ENCODE measurements at regions not wholly inside any gene's neighbourhood (a gene's known extent, or its start where the extent isn't known, plus 50 kb on each side); places are given as distances from the start of the nearest gene placed in this dataset.
"Not testable (repeated sequence)": the region's sequence is repeated elsewhere in the genome, so short reads cannot be mapped to it uniquely, and the experiment has no call there.

DNA sequence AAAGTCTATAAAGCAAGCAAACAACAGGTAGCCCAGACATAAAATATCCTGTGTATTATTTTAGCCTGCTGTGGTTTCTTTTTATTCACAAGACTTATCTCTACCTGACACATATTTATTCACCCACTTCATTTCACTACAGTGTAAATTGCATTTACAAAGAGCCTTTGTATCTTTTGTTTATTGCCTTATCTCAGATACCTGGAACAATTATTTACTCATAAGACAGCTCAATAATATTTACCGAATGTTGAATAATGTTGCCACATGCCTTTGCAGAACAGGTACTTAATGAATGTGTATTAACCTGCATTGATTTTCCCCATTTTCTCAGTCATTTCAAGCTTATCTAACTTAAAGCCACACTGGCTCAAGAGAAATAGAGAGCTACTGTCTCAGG, 603.6 kb downstream of the FBXO15 start:
- no peak for DNase-seq (ENCODE audit: low spot score)

DNA sequence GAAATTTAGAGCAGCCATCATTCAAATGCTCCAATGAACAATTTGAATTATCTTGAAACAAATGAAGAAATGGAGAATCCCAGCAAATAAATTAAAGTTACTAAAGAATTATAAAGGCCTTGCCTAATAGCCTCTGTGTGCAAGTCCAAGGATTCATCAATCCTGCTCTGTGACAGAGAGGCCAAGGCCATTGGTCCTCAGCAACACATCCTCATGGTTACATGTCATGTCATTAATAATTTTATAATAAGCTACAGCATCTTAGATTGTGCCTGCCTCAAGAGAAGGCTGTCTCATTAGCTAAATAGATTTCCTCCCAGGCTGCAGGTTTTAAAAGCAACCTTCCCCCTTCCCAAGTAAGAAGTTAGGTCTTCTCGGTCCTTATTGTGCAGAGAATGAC, 611.6 kb downstream of the FBXO15 start:
- no peak for DNase-seq (ENCODE audit: low spot score)

DNA sequence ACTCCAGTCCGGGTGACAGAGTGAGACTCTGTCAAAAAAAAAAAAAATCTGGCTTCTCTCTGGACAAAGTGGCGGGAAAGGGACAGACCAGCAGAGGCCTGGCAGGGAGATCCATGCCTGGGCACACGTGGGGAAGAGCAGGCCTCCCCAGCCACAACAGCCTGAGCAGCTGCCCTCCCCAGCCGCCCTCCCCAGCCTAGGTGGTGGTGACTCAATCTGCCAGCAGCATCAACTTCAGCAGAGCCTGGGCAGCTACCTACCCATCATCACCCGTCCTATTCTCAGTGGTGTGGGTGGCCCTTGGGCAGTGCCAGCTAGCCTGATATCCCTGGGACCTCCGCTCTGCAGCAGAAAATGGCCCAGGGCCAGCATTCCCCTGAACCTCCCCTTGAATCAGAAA, 612.4 kb downstream of the FBXO15 start:
- no peak for DNase-seq (ENCODE audit: low spot score)

DNA sequence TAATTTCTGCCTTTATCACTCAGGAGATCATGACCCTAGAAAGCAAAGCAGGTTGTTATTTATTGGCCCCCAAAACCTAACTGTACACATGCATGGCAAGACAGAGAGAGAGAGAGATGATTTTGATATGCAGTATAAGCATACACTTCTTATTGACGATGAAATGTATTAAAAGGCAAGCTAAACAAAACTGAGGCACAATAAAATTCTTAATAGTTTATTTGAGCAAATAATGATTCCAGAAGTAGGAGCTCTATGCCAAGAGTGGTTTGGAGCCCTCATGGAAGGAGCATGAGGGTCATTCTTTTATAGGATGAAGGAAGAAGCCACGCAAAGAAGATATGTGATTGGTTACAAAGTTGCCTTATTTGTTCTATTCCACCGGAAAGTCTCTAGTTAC, 616.0 kb downstream of the FBXO15 start:
- no peak for DNase-seq (ENCODE audit: low spot score)

DNA sequence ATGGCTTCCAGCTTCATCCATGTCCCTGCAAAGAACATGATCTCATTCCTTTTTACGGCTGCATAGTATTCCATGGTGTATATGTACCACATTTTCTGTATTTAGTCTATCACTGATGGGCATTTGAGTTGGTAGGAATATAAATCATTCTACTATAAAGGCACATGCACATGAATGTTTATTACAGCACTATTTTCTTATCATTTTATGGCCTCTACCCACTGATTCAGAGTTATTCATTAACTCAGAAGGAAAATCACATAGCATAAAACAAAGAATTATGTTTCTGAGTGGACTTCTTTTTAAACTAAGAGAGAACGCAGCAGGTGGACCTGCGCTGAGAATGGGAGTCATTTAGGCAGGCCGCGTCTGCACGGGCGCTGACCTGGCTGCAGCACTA, 619.6 kb downstream of the FBXO15 start:
- no peak for DNase-seq (ENCODE audit: low spot score)

DNA sequence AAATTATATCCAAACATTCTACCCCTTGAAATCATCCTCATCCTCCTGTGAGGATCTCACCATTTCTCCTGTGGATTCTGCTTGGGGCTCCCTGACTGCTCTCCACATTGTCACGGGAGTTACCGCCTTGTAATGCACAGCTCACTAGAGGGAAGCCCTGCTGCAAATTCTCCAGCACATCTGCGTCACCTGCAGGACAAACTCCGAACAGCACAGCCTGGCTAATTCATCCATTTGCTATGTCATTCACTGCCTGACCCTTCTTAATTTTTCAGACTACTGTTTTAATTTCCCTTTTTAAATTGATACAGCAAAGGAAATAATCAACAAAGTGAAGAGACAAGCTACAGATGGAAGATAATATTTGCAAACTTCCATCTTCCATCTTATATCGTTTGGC, 627.4 kb downstream of the FBXO15 start:
- no peak for DNase-seq (ENCODE audit: low spot score)

DNA sequence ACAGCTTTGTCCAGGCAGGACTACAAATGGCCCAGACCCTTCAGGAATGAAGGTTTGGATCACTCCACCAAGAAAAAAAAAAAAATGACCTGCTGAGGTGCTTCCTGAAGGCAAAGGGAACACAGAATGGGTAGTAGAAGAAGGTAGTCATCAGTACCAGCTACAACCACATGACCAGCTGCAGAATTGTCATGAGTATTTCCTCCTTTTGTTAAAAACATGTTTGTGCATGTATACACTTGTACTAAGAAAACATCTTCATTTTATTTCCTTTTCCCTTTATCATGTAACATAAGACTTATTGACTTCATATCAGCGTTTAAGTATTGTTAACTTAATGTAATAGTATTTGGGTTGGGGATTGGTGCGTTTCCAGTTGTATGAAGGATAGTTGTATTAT, 631.6 kb downstream of the FBXO15 start:
- not testable (repeated sequence) for DNase-seq (ENCODE audit: low spot score)

DNA sequence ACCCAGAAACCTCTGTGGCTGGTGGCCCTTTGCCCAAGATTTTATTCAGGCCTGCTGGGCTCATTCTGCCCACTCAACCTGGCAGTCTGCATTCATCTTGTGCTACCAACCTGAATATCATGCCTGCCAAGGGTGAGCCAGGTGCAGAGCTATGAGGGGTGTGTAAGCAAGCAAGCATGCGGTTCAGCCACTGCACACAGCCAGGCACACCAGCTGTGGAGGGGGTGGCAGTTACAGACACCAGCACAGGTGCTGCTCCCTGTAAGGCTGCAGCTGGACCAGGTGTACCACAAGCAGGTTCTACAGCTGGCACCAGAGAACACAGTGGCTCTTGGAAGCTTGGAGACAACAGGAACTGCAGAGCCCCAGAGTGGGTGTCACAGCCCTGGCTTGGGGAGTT, 633.2 kb downstream of the FBXO15 start:
- DNase-seq (ENCODE audit: low spot score) = no peak

DNA sequence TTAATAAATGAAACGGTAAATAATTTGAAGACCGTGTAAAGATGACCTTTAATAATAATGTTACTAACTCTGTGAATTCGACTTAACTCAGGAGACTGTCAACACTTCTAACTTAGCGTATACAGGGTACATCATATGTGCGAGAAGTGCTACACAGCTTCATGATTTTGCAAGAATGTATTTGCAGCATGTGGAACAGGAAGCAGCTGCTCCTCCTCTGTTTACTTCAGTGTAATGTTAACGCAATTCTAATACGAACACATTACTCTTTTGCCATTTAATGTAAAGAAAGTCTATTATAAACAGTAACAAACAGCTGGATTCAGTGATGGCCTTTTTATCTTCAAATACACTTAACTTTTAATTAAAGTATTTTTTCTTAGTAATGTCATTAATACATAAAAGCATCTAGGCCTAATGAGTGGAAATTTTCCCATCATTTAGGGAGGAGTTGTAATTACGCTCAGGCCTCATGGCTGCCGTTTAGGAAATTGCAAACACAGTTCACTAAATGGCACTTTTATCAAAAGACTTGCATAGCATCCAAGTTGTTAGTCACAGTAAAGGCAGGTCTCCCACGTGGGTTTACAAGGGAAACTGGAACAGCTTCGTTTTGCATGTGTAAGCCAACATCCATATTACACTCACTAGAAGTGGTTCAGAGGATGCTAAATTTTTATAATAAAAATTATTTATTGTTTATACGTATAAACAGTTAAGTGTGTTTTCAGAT, 635.7 kb downstream of the FBXO15 start:
- no peak for DNase-seq (ENCODE audit: low spot score)

DNA sequence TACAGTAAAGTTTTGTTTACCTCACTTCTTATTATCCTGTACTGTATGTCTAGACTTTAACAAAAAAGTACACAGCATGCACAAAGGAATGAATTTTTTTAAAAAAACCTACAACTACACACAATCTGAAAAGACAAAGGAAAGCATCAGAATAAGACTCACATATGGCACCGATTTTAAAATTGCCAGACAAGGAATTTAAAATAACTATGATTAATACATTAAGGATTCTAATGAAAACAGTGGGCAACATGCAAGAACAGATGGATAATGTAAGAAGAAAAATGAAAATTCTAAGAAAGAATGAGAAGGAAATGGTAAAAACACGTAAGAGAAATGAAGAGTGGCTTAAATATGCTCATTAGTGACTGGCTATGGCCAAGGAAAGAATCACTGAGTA, 638.2 kb downstream of the FBXO15 start:
- no peak for DNase-seq (ENCODE audit: low spot score)

DNA sequence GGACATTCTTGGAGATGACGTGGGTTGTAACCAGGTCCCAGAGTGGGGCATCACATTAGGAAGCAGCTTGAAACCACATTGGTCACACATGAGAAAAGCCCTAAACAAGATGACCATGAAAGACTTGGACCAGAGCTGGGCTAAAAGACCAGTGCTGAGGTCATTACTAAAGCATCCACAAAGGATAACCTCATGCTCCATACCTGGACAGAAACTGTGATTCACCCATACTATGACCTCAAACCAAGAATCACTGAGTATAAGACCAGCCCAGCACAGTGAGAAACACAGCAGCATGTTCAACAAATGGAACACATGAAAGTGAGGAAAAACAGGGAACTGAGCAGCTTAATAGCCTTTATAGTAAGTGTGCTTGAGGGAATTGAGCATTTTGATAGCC, 635.5 kb upstream of the NETO1 start:
- DNase-seq (ENCODE audit: low spot score) = no peak

DNA sequence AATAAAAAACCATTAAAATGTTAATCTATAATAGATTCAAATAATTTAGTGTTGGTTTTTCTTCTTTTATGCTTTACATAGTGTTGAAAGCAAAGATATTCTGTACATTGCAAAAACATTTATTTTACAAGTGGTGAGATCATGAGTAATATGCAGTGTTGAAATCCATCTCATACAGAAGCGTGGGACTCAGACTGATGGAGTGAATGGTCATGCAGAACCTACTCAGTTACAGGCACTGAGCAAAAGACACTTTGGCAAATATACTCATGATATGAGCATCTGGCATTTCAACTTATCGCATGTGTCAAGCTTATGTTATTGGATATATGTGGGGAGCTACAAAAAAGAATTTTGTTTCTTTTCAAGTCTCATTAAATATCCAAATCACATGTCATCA, 620.2 kb upstream of the NETO1 start:
- DNase-seq (ENCODE audit: low spot score) = no peak

DNA sequence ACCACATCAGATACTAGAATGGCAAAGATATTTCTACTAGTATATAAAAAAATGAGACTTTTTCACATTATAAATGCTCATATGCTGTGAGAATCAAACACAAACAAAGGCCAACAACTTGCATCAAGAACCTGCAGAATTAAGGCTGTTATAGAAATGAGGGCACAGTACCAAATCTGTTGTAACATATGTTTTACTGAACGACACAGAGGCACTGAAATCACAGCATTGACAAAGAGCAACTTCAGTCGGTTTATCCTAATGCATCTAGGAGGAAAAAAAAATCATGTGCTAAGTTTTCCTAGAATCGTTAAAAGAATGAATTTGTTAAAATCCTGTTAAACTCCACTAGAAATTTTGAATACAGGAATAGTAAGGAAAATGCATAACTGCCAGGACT, 617.4 kb upstream of the NETO1 start:
- DNase-seq (ENCODE audit: low spot score) = no peak

DNA sequence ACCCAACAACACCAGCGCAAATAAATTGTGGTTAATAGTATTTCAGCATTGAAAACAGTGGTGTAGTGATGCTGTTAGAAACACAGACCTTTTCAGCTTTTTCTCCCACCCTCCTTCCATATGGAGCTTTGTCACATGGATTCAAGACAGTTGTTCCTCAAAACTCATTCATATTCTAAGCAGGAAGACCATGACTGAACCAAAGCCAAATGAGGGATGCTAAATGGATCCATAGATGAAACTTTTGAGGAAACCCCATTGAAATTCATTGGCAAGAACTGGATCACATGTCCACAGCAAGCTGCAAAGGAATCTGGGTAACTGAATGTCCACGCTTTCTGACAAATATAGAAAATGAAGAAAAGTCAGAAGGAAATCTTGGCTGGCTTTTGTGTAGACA, 615.1 kb upstream of the NETO1 start:
- DNase-seq (ENCODE audit: low spot score) = no peak

DNA sequence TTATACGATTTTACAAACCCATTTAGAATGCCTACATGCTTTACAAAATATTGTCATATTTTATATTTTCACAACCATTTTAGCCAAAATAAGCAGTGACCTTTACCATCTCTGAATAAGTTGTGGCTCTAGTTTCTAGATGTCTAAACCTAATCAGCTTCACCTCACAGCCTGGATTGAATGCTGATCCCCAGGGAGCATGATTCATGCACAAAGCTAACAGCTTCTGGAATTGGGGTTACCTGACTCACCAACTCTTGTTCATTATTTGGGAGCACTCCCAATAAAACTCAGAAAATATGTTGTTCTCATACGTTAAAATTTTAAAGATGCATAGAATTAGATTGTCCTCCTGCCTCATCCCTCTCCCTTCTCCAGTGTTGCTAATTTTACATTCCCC, 611.7 kb upstream of the NETO1 start:
- DNase-seq (ENCODE audit: low spot score) = no peak

DNA sequence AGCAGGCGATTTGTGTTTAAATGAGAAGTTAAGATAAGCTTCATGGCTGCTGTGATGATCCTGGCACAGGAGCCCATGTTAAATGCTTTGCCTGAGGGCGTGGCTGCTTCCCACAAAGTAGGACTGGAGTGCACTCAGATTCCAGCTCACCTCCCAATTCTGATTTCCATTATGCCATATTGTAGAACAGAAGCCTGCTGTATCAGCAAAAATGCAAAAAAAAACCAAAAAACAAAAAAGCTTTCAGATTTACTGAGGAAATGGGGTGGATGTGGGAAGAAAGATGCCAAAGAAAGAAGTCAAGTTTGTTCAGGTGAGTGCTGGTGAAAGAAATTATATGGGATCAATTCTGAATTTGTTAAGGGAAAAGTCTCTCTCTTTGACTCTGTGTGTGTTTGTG, 610.4 kb upstream of the NETO1 start:
- DNase-seq (ENCODE audit: low spot score) = no peak

DNA sequence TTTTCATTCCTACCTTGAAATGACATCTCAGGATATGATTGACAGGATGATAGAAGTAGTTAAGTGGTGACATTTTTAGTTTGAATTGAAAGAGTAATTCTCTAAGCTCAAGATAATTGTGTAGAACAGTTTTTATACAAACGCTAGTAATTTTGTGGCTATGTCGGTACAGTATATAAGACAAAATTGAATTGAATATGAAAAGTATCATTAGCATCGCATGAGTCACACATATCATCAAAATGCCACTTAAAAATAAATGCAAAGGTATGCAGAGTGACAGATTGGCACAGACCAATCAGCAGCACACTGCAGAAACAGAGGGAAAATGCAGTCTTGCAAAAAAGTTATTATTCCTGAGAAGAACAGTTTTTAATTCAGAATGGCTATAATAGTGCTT, 608.2 kb upstream of the NETO1 start:
- no peak for DNase-seq (ENCODE audit: low spot score)

DNA sequence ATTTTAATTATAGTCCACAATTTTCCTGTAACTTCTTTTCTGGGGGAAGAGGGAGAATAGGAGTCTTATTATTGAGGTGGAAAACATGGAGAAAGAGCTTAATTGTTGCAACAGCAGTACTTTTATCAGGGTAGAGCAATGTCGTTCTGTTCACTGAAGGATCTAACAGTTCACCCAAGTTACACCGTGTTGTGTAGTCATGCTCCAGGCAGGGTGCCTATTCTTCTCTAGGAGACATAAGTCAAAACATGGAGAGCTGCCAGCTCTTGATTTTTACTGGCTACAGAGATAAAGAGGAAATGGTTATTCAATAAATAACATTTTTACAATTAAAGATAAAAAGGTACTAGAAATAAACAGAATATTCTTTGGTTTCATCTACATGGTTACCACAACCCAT, 594.3 kb upstream of the NETO1 start:
- DNase-seq (ENCODE audit: low spot score) = peak; percentile 33

DNA sequence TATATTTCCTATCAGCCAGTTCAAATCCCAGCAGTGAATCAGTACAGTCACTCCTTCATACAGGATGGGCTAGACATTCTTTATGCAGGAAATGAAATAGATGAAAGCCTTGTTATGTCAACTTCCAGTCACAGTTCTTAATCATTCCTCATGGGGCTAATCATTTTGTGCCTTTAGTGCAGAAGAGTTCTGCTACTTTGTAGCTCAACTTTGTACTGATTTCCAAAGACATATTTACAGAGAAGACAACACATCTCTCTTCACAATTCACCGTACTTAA, 593.9 kb upstream of the NETO1 start:
- DNase-seq (ENCODE audit: low spot score) = peak; percentile 76

DNA sequence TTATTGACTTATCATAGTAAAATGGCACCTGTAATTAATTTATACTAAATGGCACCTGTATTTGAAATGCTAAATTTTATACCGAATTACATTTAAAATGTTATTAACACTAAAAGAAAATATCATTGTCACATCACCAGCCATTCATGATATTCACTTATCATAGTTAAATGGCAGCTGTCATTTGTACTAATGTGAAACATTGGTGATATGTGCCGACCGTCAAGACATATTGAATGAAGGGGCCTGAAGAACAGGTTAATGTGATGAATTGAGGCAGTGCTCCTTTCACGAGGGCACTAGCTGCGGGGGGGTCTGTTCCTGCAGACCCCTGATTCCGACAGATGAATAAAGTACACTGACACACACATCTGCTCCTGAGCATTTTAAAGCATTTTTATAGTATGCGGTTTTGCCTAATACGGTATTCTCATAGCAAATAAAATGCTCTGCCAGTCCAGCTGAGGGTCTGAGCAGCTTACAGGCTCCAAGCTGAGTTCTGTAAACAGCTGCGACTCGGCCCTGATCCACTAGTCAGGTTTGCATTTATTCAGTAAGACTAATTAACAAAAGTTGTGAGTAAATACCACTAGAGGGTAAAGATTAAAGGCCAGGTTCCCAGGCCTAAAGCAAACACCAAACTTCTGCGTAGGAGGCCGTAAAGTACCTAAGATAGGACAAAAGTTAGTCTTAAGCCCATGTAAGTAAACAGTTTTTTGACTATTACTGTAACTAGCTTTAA, 593.4 kb upstream of the NETO1 start:
- no peak for DNase-seq (ENCODE audit: low spot score)

DNA sequence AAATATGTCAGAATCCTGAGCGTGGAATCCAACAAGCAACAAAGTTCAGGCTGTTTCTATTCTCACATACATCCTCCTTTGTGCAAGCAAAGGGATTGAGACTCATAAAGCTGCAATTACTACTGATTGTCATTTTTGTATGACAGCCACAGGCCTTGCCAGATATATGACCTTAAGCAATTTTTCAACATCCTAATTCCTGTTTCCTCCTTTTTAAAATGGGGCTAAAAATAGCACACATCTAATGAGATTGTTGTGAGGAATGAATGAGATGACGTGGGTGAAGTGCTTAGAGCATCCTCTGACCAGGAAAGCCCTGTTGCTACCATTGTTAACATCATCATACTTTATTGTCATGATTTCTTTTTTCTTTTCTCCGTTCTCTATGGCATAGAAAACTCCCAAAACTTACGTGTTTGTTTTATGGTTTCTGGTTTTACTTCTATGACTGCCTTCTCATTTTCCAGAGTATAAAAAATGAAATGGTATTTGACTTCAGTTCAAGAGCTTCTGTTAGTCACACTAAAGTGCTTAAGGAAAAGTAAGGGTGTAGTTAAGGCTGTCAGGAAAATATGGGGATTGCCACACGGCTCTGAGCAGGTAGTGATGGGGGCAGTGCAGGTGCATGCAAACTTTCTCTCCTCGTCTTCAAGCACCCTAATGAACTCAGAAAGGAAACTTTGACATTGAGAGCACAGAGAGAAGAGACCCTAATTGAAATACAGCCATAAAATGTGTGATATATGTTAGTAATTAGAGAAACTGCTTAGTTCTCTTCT, 590.6 kb upstream of the NETO1 start:
- DNase-seq (ENCODE audit: low spot score) = peak; percentile 86

DNA sequence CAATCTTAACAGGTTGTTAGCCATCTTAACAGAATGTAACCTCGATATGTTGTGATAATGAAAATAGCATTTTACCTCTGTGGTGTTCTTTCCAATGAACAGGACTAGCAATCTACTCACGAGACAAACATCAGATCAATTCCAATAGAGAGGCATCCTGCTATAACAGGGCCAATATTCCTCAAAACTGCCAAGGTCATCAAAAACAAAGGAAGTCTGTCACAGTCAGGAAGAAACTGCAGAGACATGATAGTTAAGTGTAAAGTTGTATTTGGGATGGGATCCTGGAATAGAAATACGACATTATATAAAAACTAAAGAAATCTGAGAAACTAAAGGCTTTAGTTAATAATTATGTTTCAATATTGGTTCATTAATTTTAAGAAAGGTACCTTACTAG, 588.9 kb upstream of the NETO1 start:
- no peak for DNase-seq (ENCODE audit: low spot score)

DNA sequence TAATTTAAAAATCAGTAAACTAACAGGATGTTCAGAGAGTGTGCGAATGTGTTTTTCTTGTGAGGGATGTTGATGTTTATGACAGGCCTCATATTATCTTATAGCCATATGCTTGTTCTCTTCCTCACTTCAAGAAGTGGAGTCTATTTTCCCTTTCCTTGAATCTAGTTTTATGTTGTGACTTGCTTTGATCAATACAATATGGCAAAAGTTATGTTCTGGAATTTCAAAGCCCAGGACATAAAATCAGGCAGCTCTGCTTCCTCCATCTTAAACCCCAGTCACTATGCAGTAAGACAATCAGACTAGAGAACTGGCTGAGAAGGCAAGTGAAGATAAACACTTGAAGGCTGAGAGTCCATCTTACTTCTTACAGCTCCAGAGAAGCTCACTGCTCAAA, 585.1 kb upstream of the NETO1 start:
- no peak for DNase-seq (ENCODE audit: low spot score)

Data from kidney capillary endothelial cell (primary cell).